Forelimb muscle (tissue), 1 donor: ENCODE measurements at regions not wholly inside any gene's neighbourhood (a gene's known extent, or its start where the extent isn't known, plus 50 kb on each side); places are given as distances from the start of the nearest gene placed in this dataset.
"Not testable (repeated sequence)": the region's sequence is repeated elsewhere in the genome, so short reads cannot be mapped to it uniquely, and the experiment has no call there.

Experiments
- DNase-seq: peaks from one replicate; pipeline ENCODE4 v3.0.0-alpha.2; 2013; ENCODE audit warnings: low read depth

- peak; percentile 44 for DNase-seq
Observed at GRCh38 chr6:122154155-122154554, 245.3 kb upstream of the HSF2 start.

GRCh38 chr6:122154912-122155575, 244.4 kb upstream of the HSF2 start:
- DNase-seq, result no peak

GRCh38 chr6:122161136-122161535, 238.3 kb upstream of the HSF2 start:
- DNase-seq, result no peak

- DNase-seq, result no peak
Observed at GRCh38 chr6:122165014-122165413, 234.4 kb upstream of the HSF2 start.

GRCh38 chr6:122170274-122170673, 229.2 kb upstream of the HSF2 start:
- DNase-seq, result no peak

GRCh38 chr6:122178988-122179387, 220.5 kb upstream of the HSF2 start:
- DNase-seq, result no peak

- DNase-seq, result no peak
Observed at GRCh38 chr6:122180132-122180531, 219.3 kb upstream of the HSF2 start.

- no peak for DNase-seq
Observed at GRCh38 chr6:122182061-122182460, 217.4 kb upstream of the HSF2 start.

GRCh38 chr6:122184401-122184827, 215.0 kb upstream of the HSF2 start:
- peak; percentile 54 for DNase-seq

- not testable (repeated sequence) for DNase-seq
Observed at GRCh38 chr6:122185458-122185857, 214.0 kb upstream of the HSF2 start.

- DNase-seq, result no peak
Observed at GRCh38 chr6:122187186-122187585, 212.3 kb upstream of the HSF2 start.

GRCh38 chr6:122198922-122199321, 200.5 kb upstream of the HSF2 start:
- DNase-seq, result no peak

GRCh38 chr6:122200440-122200839, 199.0 kb upstream of the HSF2 start:
- DNase-seq, result peak; percentile 32

- no peak for DNase-seq
Observed at GRCh38 chr6:122202576-122203137, 196.8 kb upstream of the HSF2 start.

GRCh38 chr6:122207061-122207460, 192.4 kb upstream of the HSF2 start:
- DNase-seq, result no peak

- DNase-seq, result no peak
Observed at GRCh38 chr6:122207794-122208193, 191.7 kb upstream of the HSF2 start.

- no peak for DNase-seq
Observed at GRCh38 chr6:122214605-122215318, 184.7 kb upstream of the HSF2 start.

GRCh38 chr6:122220254-122220653, 179.2 kb upstream of the HSF2 start:
- no peak for DNase-seq

GRCh38 chr6:122222761-122223160, 176.7 kb upstream of the HSF2 start:
- DNase-seq, result no peak

GRCh38 chr6:122223251-122223650, 176.2 kb upstream of the HSF2 start:
- no peak for DNase-seq

GRCh38 chr6:122238861-122239260, 160.6 kb upstream of the HSF2 start:
- no peak for DNase-seq

- no peak for DNase-seq
Observed at GRCh38 chr6:122246906-122247658, 152.4 kb upstream of the HSF2 start.
